Suprapubic skin (tissue), 4 donors: ENCODE measurements at regions not wholly inside any gene's neighbourhood (a gene's known extent, or its start where the extent isn't known, plus 50 kb on each side); places are given as distances from the start of the nearest gene placed in this dataset.

ENCODE experiments used
- CTCF ChIP-seq, 2 donors: fragments of 200-600 bp in 1 of 2; fragments of 450-650 bp in 1 of 2; sonication (generic) in 1 of 2; IDR thresholded peaks; one replicate each; pipeline ENCODE4 v1.5.1; 2016 to 2019; ENCODE audit warnings: antibody characterized with exemption in 2 of 2, mild to moderate bottlenecking in 1 of 2, moderate library complexity in 1 of 2
- POLR2A ChIP-seq, 2 donors: fragments of 450-650 bp; IDR thresholded peaks; one replicate each; pipeline ENCODE4 v1.6.1; 2017; ENCODE audit warnings: antibody characterized with exemption in 2 of 2, mild to moderate bottlenecking in 2 of 2, moderate library complexity in 2 of 2
- POLR2AphosphoS5 ChIP-seq, 3 donors: sonication (generic); formaldehyde crosslinking; IDR thresholded peaks; one replicate each; pipeline ENCODE4 v1.6.1; 2017; ENCODE audit warnings: antibody characterized with exemption in 3 of 3

DNA sequence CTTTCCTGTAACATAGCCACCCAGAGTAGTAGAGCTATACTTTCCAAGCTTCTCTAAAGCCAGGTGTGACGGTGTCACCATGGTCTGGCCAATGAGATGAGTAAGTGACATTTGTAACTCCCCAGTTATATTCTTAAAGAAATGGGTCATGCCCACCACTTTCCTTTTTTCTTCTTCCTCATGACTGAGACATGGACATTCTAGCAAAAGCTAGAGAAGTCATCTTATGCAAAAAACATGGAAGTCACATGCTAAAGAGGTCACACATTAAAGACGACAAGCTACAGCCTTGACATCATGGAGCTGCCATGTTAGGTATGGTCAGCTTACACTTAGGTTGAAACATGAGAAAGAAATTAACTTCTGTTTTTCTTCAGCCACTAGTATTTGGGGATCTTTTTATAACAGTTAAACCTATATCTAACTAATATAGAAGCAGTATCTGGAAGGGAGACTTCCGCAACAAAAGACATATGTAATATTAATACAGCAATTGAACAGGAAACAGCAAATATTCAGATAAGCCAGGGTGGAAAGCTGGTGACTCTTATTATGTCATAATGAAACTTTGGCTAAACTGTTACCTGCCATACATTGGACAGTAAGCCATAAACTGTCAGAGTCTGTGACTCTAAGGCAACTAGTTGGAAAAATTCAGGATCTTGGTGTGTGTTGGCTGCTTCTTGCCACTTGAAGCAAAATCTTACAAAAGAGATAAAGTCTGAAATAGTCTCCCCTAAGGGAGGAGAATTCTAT, 54.7 kb upstream of the SNX2 start:
- no peak for TF ChIP-seq POLR2AphosphoS5 (IDR thresholded peaks at IDR 0.05)
- TF ChIP-seq CTCF (IDR thresholded peaks at IDR 0.05) = no peak
- no peak for TF ChIP-seq POLR2A (IDR thresholded peaks at IDR 0.05)
